GDM1 (cell line): ENCODE measurements at regions not wholly inside any gene's neighbourhood (a gene's known extent, or its start where the extent isn't known, plus 50 kb on each side); places are given as distances from the start of the nearest gene placed in this dataset.
"Not testable (repeated sequence)": the region's sequence is repeated elsewhere in the genome, so short reads cannot be mapped to it uniquely, and the experiment has no call there.

Experiments used
- DNase-seq: peaks from one replicate; lab custom pipeline; 2025; lab: John Stamatoyannopoulos, UW

GRCh38 chr9:7739595-7739994 lies 60.0 kb downstream of the DMAC1 start:
- no peak for DNase-seq

DNA sequence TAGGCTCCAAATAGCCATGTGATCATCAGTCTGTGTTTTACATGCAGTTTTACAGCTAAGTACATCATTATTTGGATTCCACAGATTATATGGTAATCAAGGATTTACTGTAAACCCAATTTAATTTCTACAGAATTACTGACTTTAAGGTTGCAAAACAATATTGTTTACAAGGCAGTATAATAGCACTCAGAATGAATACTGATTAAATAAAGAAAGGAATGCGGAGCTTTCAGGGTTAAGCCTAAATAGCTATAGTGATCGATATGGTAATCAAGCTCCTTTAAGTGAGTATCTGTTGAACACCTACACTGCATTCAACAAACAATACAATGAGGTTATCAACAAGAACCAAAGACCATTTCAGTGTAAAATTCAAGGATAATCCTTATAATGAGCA lies 64.3 kb downstream of the DMAC1 start:
- no peak for DNase-seq

DNA sequence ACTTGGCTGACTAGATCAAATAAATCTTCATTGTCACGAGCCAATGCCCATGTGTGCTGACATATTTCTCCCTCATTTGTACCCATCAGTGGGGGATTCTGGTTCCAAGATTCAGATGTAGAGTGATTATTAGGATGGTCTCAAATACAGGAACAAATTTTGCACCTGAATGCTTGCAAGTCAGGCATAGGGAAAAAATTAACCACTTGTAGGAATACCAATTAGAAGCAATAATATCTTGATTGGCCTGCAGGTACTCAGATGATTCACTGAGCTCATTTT lies 69.5 kb downstream of the DMAC1 start:
- DNase-seq: no peak

GRCh38 chr9:7729371-7730163 lies 70.0 kb downstream of the DMAC1 start:
- no peak for DNase-seq

GRCh38 chr9:7721291-7721690 lies 78.3 kb downstream of the DMAC1 start:
- no peak for DNase-seq

DNA sequence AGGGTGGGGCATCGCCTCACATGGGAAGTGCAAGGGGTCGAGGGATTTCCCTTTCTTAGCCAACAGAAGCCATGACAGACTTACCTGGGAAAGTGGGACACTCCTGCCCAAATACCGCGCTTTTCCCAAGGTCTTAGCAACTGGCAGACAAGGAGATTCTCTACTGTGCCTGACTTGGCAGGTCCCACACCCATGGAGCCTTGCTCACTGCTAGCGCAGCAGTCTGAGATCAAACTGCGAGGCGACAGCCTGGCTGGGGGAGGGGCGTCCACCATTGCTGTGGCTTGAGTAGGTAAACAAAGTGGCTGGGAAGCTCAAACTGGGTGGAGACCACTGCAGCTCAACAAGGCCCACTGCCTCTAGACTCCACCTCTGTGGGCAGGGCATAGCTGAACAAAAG lies 86.5 kb downstream of the DMAC1 start:
- not testable (repeated sequence) for DNase-seq

- no peak for DNase-seq
Measured at GRCh38 chr9:7710686-7711085, 88.9 kb downstream of the DMAC1 start.

GRCh38 chr9:7707934-7708333 lies 91.6 kb downstream of the DMAC1 start:
- DNase-seq: no peak

DNA sequence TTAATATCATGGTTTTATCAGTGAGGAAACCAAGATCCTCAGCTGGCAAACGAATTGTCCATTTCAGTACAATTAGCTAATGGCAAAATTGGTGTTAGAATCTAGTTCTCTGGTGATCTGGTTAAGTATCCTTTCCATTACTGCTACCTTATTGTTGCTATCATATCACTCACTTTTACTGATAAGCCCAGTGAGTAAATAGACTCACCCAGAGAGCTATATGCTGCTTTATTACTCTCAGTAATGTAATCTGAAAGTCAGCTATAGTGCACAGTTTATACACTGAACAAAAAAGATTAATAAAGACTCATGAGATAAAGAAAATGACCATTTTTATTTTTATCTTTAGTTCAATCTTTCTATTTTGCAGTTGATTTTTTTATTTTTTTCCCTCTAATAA lies 95.0 kb downstream of the DMAC1 start:
- no peak for DNase-seq

DNA sequence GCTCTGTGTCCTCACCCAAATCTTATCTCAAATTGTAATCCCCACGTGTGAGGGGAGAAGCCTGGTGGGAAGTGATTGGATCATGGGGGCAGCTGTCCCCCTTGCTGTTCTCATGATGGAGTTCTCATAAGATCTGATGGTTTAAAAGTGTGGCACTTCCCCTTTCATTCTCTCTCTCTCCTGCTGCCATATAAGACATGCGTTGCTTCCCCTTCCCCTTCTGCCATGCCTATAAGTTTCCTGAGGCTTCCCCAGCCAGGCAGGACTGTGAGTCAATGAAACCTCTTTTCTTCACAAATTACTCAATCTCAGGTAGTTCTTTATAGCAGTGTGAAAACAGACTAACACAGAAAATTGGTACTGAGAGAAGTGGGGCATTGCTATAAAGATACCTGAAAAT lies 107.7 kb downstream of the DMAC1 start:
- no peak for DNase-seq

DNA sequence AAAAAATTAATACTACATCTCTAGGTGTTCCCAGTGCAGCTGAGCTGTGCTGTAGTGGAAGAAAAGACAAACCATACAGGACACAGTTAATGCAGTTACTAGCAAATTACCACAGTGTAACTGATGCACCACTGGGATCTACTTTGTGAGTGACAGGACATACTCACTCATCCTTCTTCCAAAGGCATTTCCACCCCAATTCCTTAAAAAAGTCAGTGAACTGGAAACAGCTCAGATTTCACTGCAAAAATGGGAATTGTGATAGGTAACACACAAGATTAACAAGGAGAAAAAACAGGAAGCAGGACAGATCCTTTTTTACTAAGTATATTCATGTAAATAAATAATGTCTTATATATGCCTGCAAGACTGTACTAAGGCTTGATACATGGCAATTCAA lies 109.6 kb downstream of the DMAC1 start:
- no peak for DNase-seq

DNA sequence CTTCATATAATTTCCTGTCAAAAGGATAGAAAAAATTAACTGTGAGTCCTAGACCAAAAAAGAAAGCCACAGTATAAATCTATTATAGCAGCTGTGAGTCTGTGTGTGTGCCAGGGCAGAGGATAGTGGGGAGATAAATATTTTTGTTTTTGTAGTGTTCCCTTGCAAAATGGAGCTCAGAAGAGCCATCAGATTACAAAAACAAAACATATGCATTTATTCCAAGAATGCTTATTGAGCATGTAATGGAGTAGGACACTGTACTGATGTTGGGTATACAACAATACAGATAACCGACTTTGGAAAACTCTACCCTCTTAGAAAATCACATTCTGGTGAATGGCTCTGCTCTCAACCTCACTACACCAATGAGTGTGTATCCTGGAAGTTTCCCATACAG lies 111.0 kb downstream of the DMAC1 start:
- no peak for DNase-seq

GRCh38 chr9:7676609-7677156 lies 122.9 kb downstream of the DMAC1 start:
- DNase-seq: no peak

- DNase-seq: no peak
Measured at GRCh38 chr9:7671847-7672246, 127.7 kb downstream of the DMAC1 start.

- no peak for DNase-seq
Measured at GRCh38 chr9:7668541-7668940, 131.0 kb downstream of the DMAC1 start.

- DNase-seq: no peak
Measured at GRCh38 chr9:7665874-7666273, 133.7 kb downstream of the DMAC1 start.

DNA sequence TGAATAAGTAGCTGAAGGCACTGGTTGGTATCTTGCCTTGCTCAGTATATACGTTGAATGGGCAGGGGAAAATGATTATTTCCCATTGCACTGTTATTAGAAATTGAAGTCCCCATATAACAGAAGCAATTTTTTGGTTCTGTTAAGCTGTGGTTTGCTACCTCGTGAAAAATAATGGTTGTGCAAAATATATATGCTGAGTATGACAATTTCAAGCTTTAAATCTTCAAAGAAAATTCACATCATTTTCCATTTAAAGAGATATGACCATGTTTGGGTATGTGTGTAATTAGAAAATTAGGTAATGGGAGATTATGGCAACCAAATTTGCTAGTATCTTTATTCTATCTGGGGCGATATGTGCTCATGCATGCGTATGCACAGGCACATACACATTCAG lies 139.8 kb downstream of the DMAC1 start:
- DNase-seq: no peak

DNA sequence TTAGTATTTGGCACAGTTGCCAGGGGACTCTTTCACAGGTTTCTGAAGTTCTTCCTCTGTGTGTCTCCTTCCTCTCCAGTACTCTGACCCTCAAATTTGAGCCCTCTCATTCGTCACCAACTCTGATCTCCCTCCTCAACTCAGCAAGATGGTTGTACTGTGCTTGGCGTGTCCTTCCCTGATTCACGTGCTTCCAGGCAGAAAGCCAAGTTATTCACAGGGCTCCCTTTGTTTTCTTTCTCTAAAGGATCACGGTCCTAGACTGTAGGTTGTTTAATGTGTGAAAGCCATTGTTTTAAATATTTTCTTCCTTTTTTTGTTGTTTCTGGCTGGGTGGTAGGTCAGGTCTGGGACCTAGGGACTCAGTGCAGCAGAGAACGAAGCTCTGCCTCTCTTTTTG lies 142.9 kb downstream of the DMAC1 start:
- DNase-seq: no peak

DNA sequence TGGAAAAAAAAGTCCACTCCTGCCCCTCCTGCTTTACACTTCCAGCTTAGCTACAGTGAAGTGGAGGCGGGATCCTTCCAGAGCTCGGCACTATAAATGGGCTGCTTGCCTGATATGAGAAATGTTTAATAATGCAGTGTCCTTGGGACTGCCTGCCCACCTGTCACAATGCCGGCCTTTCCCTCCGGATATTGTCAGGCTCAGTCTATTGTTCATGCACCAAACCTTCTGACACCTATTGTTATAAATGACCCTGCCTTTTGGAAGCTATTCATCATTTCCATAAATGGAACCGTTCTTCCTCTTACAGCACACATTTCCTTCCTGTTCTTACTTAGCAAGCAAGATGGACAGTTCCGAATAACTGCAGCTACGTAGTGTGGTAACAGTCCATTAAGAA lies 146.3 kb downstream of the DMAC1 start:
- peak; percentile 29 for DNase-seq

- no peak for DNase-seq
Measured at GRCh38 chr9:7640231-7640630, 159.3 kb downstream of the DMAC1 start.

DNA sequence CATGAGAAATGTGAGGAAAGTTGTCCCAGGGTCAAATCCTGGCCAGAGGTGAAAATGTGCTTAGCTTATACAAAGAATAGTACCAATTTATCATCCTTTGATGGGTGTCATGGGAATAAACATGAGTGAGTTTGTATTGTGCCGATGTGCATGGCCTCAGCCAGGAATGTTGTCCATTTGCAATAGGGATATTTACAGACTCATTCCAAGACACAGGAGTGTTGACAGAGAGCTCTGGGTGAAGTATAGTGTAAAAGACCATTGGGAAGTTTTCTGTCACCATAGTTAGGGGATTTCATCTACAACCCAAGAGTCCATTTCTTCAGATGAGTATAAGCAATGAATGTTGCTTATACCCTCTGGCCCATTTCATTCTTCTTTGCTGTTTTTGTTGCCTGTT lies 160.1 kb downstream of the DMAC1 start:
- no peak for DNase-seq

GRCh38 chr9:7636838-7637467 lies 162.6 kb downstream of the DMAC1 start:
- no peak for DNase-seq

GRCh38 chr9:7636309-7636708 lies 163.3 kb downstream of the DMAC1 start:
- DNase-seq: no peak

DNA sequence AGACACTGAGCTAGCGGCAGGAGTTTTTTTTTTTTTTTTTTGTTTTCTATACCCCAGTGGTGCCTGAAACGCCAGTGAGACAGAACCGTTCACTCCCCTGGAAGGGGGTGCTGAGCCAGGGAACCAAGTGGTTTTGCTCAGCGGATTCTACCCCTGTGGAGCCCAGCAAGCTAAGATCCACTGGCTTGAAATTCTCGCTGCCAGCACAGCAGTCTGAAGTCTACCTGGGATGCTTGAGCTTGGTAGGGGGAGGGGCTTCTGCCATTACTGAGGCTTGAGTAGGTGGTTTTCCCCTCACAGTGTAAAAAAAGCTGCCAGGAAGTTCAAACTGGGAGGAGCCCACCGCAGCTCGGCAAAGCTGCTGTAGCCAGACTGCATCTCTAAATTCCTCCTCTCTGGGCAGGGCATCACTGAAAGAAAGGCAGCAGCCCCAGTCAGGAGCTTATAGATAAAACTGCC lies 173.0 kb downstream of the DMAC1 start:
- DNase-seq: peak; percentile 2
